Stomach (tissue), 8 donors: ENCODE measurements at regions not wholly inside any gene's neighbourhood (a gene's known extent, or its start where the extent isn't known, plus 50 kb on each side); places are given as distances from the start of the nearest gene placed in this dataset.

Experiments used
- DNase-seq, 2 donors: peaks; one replicate each; pipeline versions ENCODE4 v3.0.0 to v3.0.0-alpha.2; 2013 to 2019
- H3K27ac ChIP-seq, 5 donors: fragments of 200-600 bp in 4 of 5; sonication (generic) in 4 of 5; one replicate each; pipeline ENCODE4 v1.5.1; 2013 to 2019; ENCODE audit warnings: mild to moderate bottlenecking in 1 of 5, moderate library complexity in 1 of 5
- H3K27me3 ChIP-seq, 3 donors: fragments of 200-600 bp; sonication (generic); one replicate each; pipeline ENCODE4 v1.5.1; 2017 to 2019; ENCODE audit warnings: mixed run types in 1 of 3
- H3K36me3 ChIP-seq, 4 donors: fragments of 200-600 bp; sonication (generic); 1 replicate in 3 of 4; 2 replicates in 1 of 4; pipeline ENCODE4 v1.5.1; 2016 to 2019
- H3K4me1 ChIP-seq, 4 donors: fragments of 200-600 bp; sonication (generic); one replicate each; pipeline ENCODE4 v1.5.1; 2016 to 2019
- H3K4me3 ChIP-seq, 4 donors: fragments of 200-600 bp; sonication (generic) in 3 of 4; one replicate each; pipeline ENCODE4 v1.5.1; 2016 to 2019; ENCODE audit warnings: mild to moderate bottlenecking in 1 of 4
- H3K9me3 ChIP-seq, 4 donors: fragments of 200-600 bp; sonication (generic); one replicate each; pipeline ENCODE4 v1.5.1; 2016 to 2019
- EP300 ChIP-seq: sonication (generic); formaldehyde crosslinking; IDR thresholded peaks from one replicate; pipeline ENCODE4 v1.6.1; 2017; ENCODE audit warnings: antibody characterized with exemption
- POLR2A ChIP-seq, 4 donors: fragments of 450-650 bp; IDR thresholded peaks; one replicate each; pipeline ENCODE4 v1.6.1; 2016; ENCODE audit warnings: antibody characterized with exemption in 4 of 4, control low read depth in 2 of 4, mild to moderate bottlenecking in 1 of 4, moderate library complexity in 1 of 4
- POLR2AphosphoS5 ChIP-seq, 3 donors: sonication (generic); formaldehyde crosslinking; IDR thresholded peaks; one replicate each; pipeline ENCODE4 v1.6.1; 2016; ENCODE audit warnings: antibody characterized with exemption in 3 of 3
- WGBS, 5 donors: extraction: QIAGEN DNeasy Blood & Tissue Kit in 3 of 5; methylation state at CpG; one replicate each; pipeline versions ENCODE4 v1.1.5 to v1.1.7; 2013 to 2018; 5-methylcytosine and 5-hydroxymethylcytosine counted together
- intact Hi-C: fragments of 100-400 bp; cut with DNase I; formaldehyde crosslinking; loops from one replicate; pipeline ENCODE4 v1.15.1; 2023; ENCODE audit warnings: low total_unique reads
- TF ChIP-seq, protein P1 (sequence below), 7 experiments: fragments of 450-650 bp in 4 of 7; fragments of 200-600 bp in 3 of 7; sonication (generic) in 3 of 7; IDR thresholded peaks; one replicate each; pipeline ENCODE4 v1.5.1; 2016 to 2019; ENCODE audit warnings: antibody characterized with exemption in 7 of 7, control low read depth in 2 of 7, mild to moderate bottlenecking in 1 of 7
- donor health status: healthy with polysubstance abuse.
- donor health status: Bipolar disorder and iron deficiency.
- donor health status: healthy.

- no peak overlapping the region for H3K4me3 ChIP-seq
- DNase-seq: no peak
- no peaks in the 10 kb centered on the region for H3K9me3 ChIP-seq
- WGBS, 5 donors: 27 to 59% (median 40%) methylated on average over 4 of the region's 4 CpGs
- intact Hi-C loops: no loop called here
- no peaks in the 10 kb centered on the region for H3K4me1 ChIP-seq
- H3K36me3 ChIP-seq: no peaks in the 10 kb centered on the region
- no peak overlapping the region for H3K27ac ChIP-seq
- TF ChIP-seq POLR2AphosphoS5 (IDR thresholded peaks at IDR 0.05) (no peak), POLR2A (IDR thresholded peaks at IDR 0.05) (no peak), EP300 (no peak)
- TF ChIP-seq, protein P1, sequence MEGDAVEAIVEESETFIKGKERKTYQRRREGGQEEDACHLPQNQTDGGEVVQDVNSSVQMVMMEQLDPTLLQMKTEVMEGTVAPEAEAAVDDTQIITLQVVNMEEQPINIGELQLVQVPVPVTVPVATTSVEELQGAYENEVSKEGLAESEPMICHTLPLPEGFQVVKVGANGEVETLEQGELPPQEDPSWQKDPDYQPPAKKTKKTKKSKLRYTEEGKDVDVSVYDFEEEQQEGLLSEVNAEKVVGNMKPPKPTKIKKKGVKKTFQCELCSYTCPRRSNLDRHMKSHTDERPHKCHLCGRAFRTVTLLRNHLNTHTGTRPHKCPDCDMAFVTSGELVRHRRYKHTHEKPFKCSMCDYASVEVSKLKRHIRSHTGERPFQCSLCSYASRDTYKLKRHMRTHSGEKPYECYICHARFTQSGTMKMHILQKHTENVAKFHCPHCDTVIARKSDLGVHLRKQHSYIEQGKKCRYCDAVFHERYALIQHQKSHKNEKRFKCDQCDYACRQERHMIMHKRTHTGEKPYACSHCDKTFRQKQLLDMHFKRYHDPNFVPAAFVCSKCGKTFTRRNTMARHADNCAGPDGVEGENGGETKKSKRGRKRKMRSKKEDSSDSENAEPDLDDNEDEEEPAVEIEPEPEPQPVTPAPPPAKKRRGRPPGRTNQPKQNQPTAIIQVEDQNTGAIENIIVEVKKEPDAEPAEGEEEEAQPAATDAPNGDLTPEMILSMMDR (IDR thresholded peaks at IDR 0.05): no peak
- no peaks in the 10 kb centered on the region for H3K27me3 ChIP-seq
Observed at GRCh38 chr21:19792004-19792403, 1206.2 kb upstream of the NCAM2 start.

- intact Hi-C loops: no loop called here
- WGBS, 5 donors: 14 to 41% (median 22%) methylated on average over 1 of the region's 1 CpG
- no peak overlapping the region for H3K4me3 ChIP-seq
- no peak for DNase-seq
- no peaks in the 10 kb centered on the region for H3K27me3 ChIP-seq
- no peaks in the 10 kb centered on the region for H3K9me3 ChIP-seq
- H3K4me1 ChIP-seq: no peaks in the 10 kb centered on the region
- no peak overlapping the region for H3K27ac ChIP-seq
- TF ChIP-seq EP300 (no peak), POLR2AphosphoS5 (IDR thresholded peaks at IDR 0.05) (no peak), POLR2A (IDR thresholded peaks at IDR 0.05) (no peak)
- TF ChIP-seq, protein P1 (IDR thresholded peaks at IDR 0.05): no peak
- H3K36me3 ChIP-seq: no peaks in the 10 kb centered on the region
Observed at GRCh38 chr21:19807201-19807600, 1191.0 kb upstream of the NCAM2 start.

GRCh38 chr21:19810779-19811178 is 1187.4 kb upstream of the NCAM2 start:
- peak in 1 of 2 donors; percentile 2 for DNase-seq
- intact Hi-C loops: no loop called here
- no peak for TF ChIP-seq POLR2A (IDR thresholded peaks at IDR 0.05)
- TF ChIP-seq, protein P1 (IDR thresholded peaks at IDR 0.05): no peak
- no peak for TF ChIP-seq EP300
- no peak for TF ChIP-seq POLR2AphosphoS5 (IDR thresholded peaks at IDR 0.05)
- Histone ChIP-seq H3K9me3 (no peaks in the 10 kb centered on the region), H3K36me3 (no peaks in the 10 kb centered on the region), H3K4me1 (no peaks in the 10 kb centered on the region), H3K27me3 (no peaks in the 10 kb centered on the region), H3K4me3 (no peak overlapping the region), H3K27ac (no peak overlapping the region)
- WGBS, 5 donors: 50 to 76% (median 61%) methylated on average over 5 of the region's 5 CpGs

DNA sequence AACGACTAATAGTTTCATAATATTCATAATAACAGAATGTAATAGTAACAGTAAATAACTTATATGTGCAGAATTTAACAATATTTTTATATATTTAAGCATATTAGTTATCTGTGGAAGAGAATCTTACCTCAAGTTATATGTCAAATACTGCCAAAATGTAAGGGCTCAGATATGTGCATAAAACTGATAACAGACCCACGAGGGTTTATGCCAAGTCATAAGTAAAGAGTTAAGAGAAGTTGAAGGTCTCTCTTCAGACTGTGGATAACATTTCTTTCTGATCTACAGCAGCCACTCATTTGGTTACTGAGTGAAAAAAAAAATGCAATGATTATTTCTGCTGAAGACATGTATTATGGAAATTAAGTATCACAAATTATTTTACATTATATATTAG is 1167.8 kb upstream of the NCAM2 start:
- H3K4me1 ChIP-seq: no peaks in the 10 kb centered on the region
- no peaks in the 10 kb centered on the region for H3K36me3 ChIP-seq
- TF ChIP-seq POLR2AphosphoS5 (IDR thresholded peaks at IDR 0.05) (no peak), POLR2A (IDR thresholded peaks at IDR 0.05) (no peak), EP300 (no peak)
- TF ChIP-seq, protein P1 (IDR thresholded peaks at IDR 0.05): no peak
- no peak for DNase-seq
- no peak overlapping the region for H3K27ac ChIP-seq
- H3K9me3 ChIP-seq: no peaks in the 10 kb centered on the region
- H3K27me3 ChIP-seq: no peaks in the 10 kb centered on the region
- intact Hi-C loops: no loop called here
- H3K4me3 ChIP-seq: no peak overlapping the region
- 48 to 59% (median 51%) methylated on average over 2 of the region's 2 CpGs for WGBS, 5 donors
